SK-N-SH (cell line): ENCODE measurements at regions not wholly inside any gene's neighbourhood (a gene's known extent, or its start where the extent isn't known, plus 50 kb on each side); places are given as distances from the start of the nearest gene placed in this dataset.

Experiments used
- CTCF ChIA-PET: fragments of 300-600, 350-600 bp; formaldehyde crosslinking; extraction: SDS; loops from one replicate; lab custom pipeline; 2021; lab: Yijun Ruan, JAX
- POLR2A ChIA-PET: fragments of 350-600 bp; sonication (Branson Sonifier 250); formaldehyde crosslinking; extraction: SDS; loops from one replicate; lab custom pipeline; 2020; ENCODE audit warnings: antibody characterized with exemption, inconsistent platforms; lab: Yijun Ruan, JAX
- DNase-seq: peaks from one replicate; pipeline ENCODE4 v3.0.0; 2012
- H2AFZ ChIP-seq: fragments of 200-600 bp; sonication (generic); 2 replicates; pipeline ENCODE4 v1.8.1; 2016; ENCODE audit warnings: antibody characterized with exemption, mild to moderate bottlenecking, low read depth
- H3F3A ChIP-seq: fragments of 200-600 bp; sonication (generic); replicated peaks from 2 replicates; pipeline ENCODE3; 2016; ENCODE audit warnings: antibody characterized with exemption, mild to moderate bottlenecking; ENCODE audit not compliant: insufficient read depth
- H3K27ac ChIP-seq, 2 experiments: fragments of 200-500 bp in 1 of 2; fragments of 200-600 bp in 1 of 2; sonication (Bioruptor generic) in 1 of 2; sonication (generic), shearing (Covaris generic) in 1 of 2; 2 replicates each; pipeline versions ENCODE4 v1.5.1 to v1.6.1; 2014 to 2016; ENCODE audit warnings: low read depth in 2 of 2, inconsistent platforms in 1 of 2, low read length in 1 of 2, mild to moderate bottlenecking in 1 of 2, mixed read lengths in 1 of 2
- H3K27me3 ChIP-seq: fragments of 200-600 bp; sonication (generic), shearing (Covaris generic); 2 replicates; pipeline ENCODE4 v1.6.1; 2016; ENCODE audit warnings: mixed run types; ENCODE audit not compliant: insufficient read depth
- H3K36me3 ChIP-seq, 2 experiments: fragments of 200-500 bp in 1 of 2; fragments of 200-600 bp in 1 of 2; sonication (Bioruptor generic) in 1 of 2; sonication (generic) in 1 of 2; replicated peaks in 1 of 2; 2 replicates each; pipeline versions ENCODE3 to v1.5.1; 2014 to 2016; ENCODE audit warnings: low read length in 1 of 2, mild to moderate bottlenecking in 1 of 2; ENCODE audit not compliant: insufficient read depth in 2 of 2, control insufficient read depth in 1 of 2
- H3K4me1 ChIP-seq, 2 experiments: fragments of 200-500 bp in 1 of 2; fragments of 200-600 bp in 1 of 2; sonication (Bioruptor generic) in 1 of 2; sonication (generic), shearing (Covaris generic) in 1 of 2; 2 replicates each; pipeline versions ENCODE4 v1.5.1 to v1.6.1; 2014 to 2016; ENCODE audit warnings: low read depth in 1 of 2, low read length in 1 of 2, mixed run types in 1 of 2; ENCODE audit not compliant: insufficient read depth in 2 of 2, control insufficient read depth in 1 of 2
- H3K4me2 ChIP-seq: fragments of 200-600 bp; sonication (generic), shearing (Covaris generic); 2 replicates; pipeline ENCODE4 v1.6.1; 2017; ENCODE audit warnings: mixed run types
- H3K4me3 ChIP-seq, 2 experiments: fragments of 200-500 bp in 1 of 2; fragments of 200-600 bp in 1 of 2; sonication (Bioruptor generic) in 1 of 2; sonication (generic), shearing (Covaris generic) in 1 of 2; 2 replicates each; pipeline versions ENCODE4 v1.5.1 to v1.8.1; 2014 to 2016; ENCODE audit warnings: low read depth in 2 of 2, inconsistent platforms in 1 of 2, low read length in 1 of 2, mild to moderate bottlenecking in 1 of 2, mixed read lengths in 1 of 2, moderate library complexity in 1 of 2
- H3K79me2 ChIP-seq: fragments of 200-600 bp; sonication (generic); 2 replicates; pipeline ENCODE4 v1.8.1; 2017; ENCODE audit warnings: mild to moderate bottlenecking; ENCODE audit not compliant: insufficient read depth
- H3K9ac ChIP-seq: fragments of 200-600 bp; sonication (generic); 2 replicates; pipeline ENCODE4 v1.6.1; 2017; ENCODE audit warnings: mixed run types
- H3K9me2 ChIP-seq: fragments of 200-600 bp; sonication (generic); 2 replicates; pipeline ENCODE4 v1.6.1; 2017; ENCODE audit warnings: mixed run types
- H3K9me3 ChIP-seq: fragments of 200-600 bp; sonication (generic); 2 replicates; pipeline ENCODE4 v1.6.1; 2017; ENCODE audit warnings: mixed run types, mild to moderate bottlenecking, moderate library complexity
- H4K20me1 ChIP-seq: fragments of 200-600 bp; sonication (generic); 2 replicates; pipeline ENCODE4 v1.6.1; 2017; ENCODE audit warnings: mild to moderate bottlenecking, mixed run types; ENCODE audit not compliant: insufficient read depth
- ELF1 ChIP-seq: IDR thresholded peaks from 2 replicates; pipeline ENCODE4 v1.4.0; 2012
- EP300 ChIP-seq, 2 experiments: IDR thresholded peaks; 2 replicates each; pipeline versions ENCODE4 v1.4.0 to v1.6.1; 2012; ENCODE audit warnings: borderline replicate concordance in 1 of 2, low read depth in 1 of 2, low read length in 1 of 2
- FOSL2 ChIP-seq: IDR thresholded peaks from 2 replicates; pipeline ENCODE4 v1.4.0; 2012; ENCODE audit warnings: low read depth, mild to moderate bottlenecking, moderate library complexity, borderline replicate concordance
- FOXM1 ChIP-seq: IDR thresholded peaks from 2 replicates; pipeline ENCODE4 v1.4.0; 2012; ENCODE audit warnings: low read depth, mild to moderate bottlenecking
- GATA2 ChIP-seq: sonication (generic); formaldehyde crosslinking; IDR thresholded peaks from 2 replicates; pipeline ENCODE4 v1.5.0; 2020; ENCODE audit warnings: mild to moderate bottlenecking, missing genetic modification reagents
- JUND ChIP-seq: IDR thresholded peaks from 2 replicates; pipeline ENCODE4 v1.4.0; 2012
- MEF2A ChIP-seq: IDR thresholded peaks from 2 replicates; pipeline ENCODE4 v1.4.0; 2012; ENCODE audit warnings: low read depth, borderline replicate concordance
- NFIC ChIP-seq: IDR thresholded peaks from 2 replicates; pipeline ENCODE4 v1.4.0; 2012; ENCODE audit warnings: borderline replicate concordance
- NRF1 ChIP-seq: IDR thresholded peaks from 2 replicates; pipeline ENCODE4 v1.6.1; 2012; ENCODE audit warnings: low read depth, mild to moderate bottlenecking, low read length
- RAD21 ChIP-seq: IDR thresholded peaks from 2 replicates; pipeline ENCODE4 v1.6.1; 2012; ENCODE audit warnings: mild to moderate bottlenecking, low read length
- RFX5 ChIP-seq: IDR thresholded peaks from 2 replicates; pipeline ENCODE4 v1.6.1; 2012; ENCODE audit warnings: mild to moderate bottlenecking, improper control_type of control experiment, low read length
- RXRA ChIP-seq: IDR thresholded peaks from 2 replicates; pipeline ENCODE4 v1.4.0; 2012; ENCODE audit warnings: low read depth, mild to moderate bottlenecking, borderline replicate concordance
- SIN3A ChIP-seq: IDR thresholded peaks from 2 replicates; pipeline ENCODE4 v1.6.1; 2012; ENCODE audit warnings: low read depth, mild to moderate bottlenecking, low read length, moderate library complexity, borderline replicate concordance
- TAF1 ChIP-seq: IDR thresholded peaks from 2 replicates; pipeline ENCODE4 v1.6.1; 2012; ENCODE audit warnings: low read depth, mild to moderate bottlenecking, low read length, moderate library complexity, borderline replicate concordance
- TCF12 ChIP-seq: IDR thresholded peaks from 2 replicates; pipeline ENCODE4 v1.4.0; 2012
- TEAD4 ChIP-seq: IDR thresholded peaks from 2 replicates; pipeline ENCODE4 v1.4.0; 2012; ENCODE audit warnings: mild to moderate bottlenecking, borderline replicate concordance; ENCODE audit not compliant: insufficient read depth
- WGBS: methylation state at CpG from one replicate; pipeline ENCODE4 v1.1.6; 2017; ENCODE audit warnings: low lambda C conversion rate; 5-methylcytosine and 5-hydroxymethylcytosine counted together
- TF ChIP-seq, protein P1 (sequence below): IDR thresholded peaks from 2 replicates; pipeline ENCODE4 v1.4.0; 2012; ENCODE audit warnings: low read depth, borderline replicate concordance
- TF ChIP-seq, protein P2 (sequence below): IDR thresholded peaks from 2 replicates; pipeline ENCODE4 v1.6.1; 2012; ENCODE audit warnings: mild to moderate bottlenecking, low read depth, low read length, moderate library complexity
- TF ChIP-seq, protein P3 (sequence below): fragments of 200-600 bp; sonication (generic); IDR thresholded peaks from 2 replicates; pipeline ENCODE4 v1.6.1; 2017; ENCODE audit warnings: antibody characterized with exemption, mild to moderate bottlenecking, moderate library complexity
- TF ChIP-seq, protein P4 (sequence below): IDR thresholded peaks from 2 replicates; pipeline ENCODE4; 2012
- TF ChIP-seq, protein P5 (sequence below): IDR thresholded peaks from 2 replicates; pipeline ENCODE4 v1.4.0; 2012; ENCODE audit warnings: low read depth

DNA sequence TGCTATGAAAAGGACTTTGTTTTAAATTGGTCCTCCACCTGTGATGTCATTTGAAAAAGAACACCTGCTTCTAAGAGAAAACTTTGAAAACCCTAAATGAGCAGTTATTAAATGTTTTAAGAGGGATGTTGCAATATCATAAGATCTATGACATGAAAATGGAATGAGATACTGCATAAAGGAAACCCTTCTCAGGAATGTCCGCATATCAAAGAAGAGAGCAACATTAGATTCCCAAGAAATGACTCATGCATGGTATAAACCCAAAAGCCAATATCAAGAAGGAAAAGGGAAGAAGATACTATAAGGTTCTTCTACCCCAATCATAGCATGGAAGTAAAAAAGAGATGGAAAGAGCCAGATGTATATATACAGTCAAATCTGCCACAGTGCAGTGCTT is 627.5 kb upstream of the LMCD1 start:
- POLR2A ChIA-PET, result no interaction called here
- no peaks in the 10 kb centered on the region for H3K9me2 ChIP-seq
- H4K20me1 ChIP-seq, result no peaks in the 10 kb centered on the region
- no peaks in the 10 kb centered on the region for H3K79me2 ChIP-seq
- no peak overlapping the region for H3K4me3 ChIP-seq
- H2AFZ ChIP-seq, result no peak overlapping the region
- no peak for DNase-seq
- CTCF ChIA-PET, result no interaction called here
- H3K9me3 ChIP-seq, result no peaks in the 10 kb centered on the region
- no peaks in the 10 kb centered on the region for H3K36me3 ChIP-seq
- no peaks in the 10 kb centered on the region; a peak in 1 of 4 replicates for H3K4me1 ChIP-seq
- 57% methylated on average over 1 of the region's 1 CpG for WGBS
- H3K9ac ChIP-seq, result no peak overlapping the region
- no peak overlapping the region for H3K27ac ChIP-seq
- no peak overlapping the region for H3K4me2 ChIP-seq
- H3K27me3 ChIP-seq, result no peaks in the 10 kb centered on the region
- H3F3A ChIP-seq, result no peaks in the 10 kb centered on the region
- TF ChIP-seq ELF1 (no peak), EP300 (IDR thresholded peaks at IDR 0.05; ENCODE audit: borderline replicate concordance in 1 of 2, low read depth in 1 of 2, low read length in 1 of 2) (no peak), RFX5 (no peak), TCF12 (no peak), JUND (no peak), FOXM1 (no peak), TEAD4 (no peak), FOSL2 (no peak)
- TF ChIP-seq, protein P1, sequence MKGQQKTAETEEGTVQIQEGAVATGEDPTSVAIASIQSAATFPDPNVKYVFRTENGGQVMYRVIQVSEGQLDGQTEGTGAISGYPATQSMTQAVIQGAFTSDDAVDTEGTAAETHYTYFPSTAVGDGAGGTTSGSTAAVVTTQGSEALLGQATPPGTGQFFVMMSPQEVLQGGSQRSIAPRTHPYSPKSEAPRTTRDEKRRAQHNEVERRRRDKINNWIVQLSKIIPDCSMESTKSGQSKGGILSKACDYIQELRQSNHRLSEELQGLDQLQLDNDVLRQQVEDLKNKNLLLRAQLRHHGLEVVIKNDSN, result no peak
- TF ChIP-seq, protein P2, sequence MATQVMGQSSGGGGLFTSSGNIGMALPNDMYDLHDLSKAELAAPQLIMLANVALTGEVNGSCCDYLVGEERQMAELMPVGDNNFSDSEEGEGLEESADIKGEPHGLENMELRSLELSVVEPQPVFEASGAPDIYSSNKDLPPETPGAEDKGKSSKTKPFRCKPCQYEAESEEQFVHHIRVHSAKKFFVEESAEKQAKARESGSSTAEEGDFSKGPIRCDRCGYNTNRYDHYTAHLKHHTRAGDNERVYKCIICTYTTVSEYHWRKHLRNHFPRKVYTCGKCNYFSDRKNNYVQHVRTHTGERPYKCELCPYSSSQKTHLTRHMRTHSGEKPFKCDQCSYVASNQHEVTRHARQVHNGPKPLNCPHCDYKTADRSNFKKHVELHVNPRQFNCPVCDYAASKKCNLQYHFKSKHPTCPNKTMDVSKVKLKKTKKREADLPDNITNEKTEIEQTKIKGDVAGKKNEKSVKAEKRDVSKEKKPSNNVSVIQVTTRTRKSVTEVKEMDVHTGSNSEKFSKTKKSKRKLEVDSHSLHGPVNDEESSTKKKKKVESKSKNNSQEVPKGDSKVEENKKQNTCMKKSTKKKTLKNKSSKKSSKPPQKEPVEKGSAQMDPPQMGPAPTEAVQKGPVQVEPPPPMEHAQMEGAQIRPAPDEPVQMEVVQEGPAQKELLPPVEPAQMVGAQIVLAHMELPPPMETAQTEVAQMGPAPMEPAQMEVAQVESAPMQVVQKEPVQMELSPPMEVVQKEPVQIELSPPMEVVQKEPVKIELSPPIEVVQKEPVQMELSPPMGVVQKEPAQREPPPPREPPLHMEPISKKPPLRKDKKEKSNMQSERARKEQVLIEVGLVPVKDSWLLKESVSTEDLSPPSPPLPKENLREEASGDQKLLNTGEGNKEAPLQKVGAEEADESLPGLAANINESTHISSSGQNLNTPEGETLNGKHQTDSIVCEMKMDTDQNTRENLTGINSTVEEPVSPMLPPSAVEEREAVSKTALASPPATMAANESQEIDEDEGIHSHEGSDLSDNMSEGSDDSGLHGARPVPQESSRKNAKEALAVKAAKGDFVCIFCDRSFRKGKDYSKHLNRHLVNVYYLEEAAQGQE, result no peak
- TF ChIP-seq, protein P3, sequence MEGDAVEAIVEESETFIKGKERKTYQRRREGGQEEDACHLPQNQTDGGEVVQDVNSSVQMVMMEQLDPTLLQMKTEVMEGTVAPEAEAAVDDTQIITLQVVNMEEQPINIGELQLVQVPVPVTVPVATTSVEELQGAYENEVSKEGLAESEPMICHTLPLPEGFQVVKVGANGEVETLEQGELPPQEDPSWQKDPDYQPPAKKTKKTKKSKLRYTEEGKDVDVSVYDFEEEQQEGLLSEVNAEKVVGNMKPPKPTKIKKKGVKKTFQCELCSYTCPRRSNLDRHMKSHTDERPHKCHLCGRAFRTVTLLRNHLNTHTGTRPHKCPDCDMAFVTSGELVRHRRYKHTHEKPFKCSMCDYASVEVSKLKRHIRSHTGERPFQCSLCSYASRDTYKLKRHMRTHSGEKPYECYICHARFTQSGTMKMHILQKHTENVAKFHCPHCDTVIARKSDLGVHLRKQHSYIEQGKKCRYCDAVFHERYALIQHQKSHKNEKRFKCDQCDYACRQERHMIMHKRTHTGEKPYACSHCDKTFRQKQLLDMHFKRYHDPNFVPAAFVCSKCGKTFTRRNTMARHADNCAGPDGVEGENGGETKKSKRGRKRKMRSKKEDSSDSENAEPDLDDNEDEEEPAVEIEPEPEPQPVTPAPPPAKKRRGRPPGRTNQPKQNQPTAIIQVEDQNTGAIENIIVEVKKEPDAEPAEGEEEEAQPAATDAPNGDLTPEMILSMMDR, result no peak
- TF ChIP-seq, all 33 proteins: peak for 0

DNA sequence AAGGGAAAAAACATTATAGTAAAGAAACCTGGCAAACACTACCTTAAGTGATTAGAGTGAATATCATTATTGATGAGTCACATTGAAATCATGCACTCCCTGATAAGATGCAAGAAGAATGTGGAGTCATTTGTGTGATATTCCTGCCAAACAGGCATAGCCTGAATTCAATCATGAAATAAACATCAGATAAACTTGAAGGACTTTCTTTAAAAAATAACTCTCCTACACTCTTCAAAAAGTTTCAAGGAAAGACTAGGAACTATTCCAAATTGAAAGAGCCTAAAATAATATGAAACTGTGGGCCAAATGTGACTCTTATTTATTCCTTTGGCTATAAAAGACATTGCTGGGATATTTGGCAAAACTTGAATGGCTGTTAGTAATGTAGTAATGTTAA is 625.7 kb upstream of the LMCD1 start:
- H3K9me2 ChIP-seq, result no peaks in the 10 kb centered on the region
- ChIA-PET POLR2A (no interaction called here), CTCF (no interaction called here)
- no peak overlapping the region for H3K4me3 ChIP-seq
- no peaks in the 10 kb centered on the region for H3K9me3 ChIP-seq
- no peak overlapping the region for H2AFZ ChIP-seq
- H4K20me1 ChIP-seq, result no peaks in the 10 kb centered on the region
- DNase-seq, result no peak
- TF ChIP-seq RFX5, result no peak
- TF ChIP-seq TEAD4, result no peak
- TF ChIP-seq MEF2A, result no peak
- TF ChIP-seq FOXM1, result no peak
- no peak for TF ChIP-seq NFIC
- TF ChIP-seq SIN3A, result no peak
- TF ChIP-seq, protein P4, sequence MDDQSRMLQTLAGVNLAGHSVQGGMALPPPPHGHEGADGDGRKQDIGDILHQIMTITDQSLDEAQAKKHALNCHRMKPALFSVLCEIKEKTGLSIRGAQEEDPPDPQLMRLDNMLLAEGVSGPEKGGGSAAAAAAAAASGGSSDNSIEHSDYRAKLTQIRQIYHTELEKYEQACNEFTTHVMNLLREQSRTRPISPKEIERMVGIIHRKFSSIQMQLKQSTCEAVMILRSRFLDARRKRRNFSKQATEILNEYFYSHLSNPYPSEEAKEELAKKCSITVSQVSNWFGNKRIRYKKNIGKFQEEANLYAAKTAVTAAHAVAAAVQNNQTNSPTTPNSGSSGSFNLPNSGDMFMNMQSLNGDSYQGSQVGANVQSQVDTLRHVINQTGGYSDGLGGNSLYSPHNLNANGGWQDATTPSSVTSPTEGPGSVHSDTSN, result no peak
- TF ChIP-seq ELF1, result no peak
- no peak for TF ChIP-seq GATA2 (CRISPR knock-in tag)
- TF ChIP-seq RXRA, result no peak
- no peak for TF ChIP-seq JUND
- TF ChIP-seq, protein P5, sequence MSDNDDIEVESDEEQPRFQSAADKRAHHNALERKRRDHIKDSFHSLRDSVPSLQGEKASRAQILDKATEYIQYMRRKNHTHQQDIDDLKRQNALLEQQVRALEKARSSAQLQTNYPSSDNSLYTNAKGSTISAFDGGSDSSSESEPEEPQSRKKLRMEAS, result no peak
- TF ChIP-seq NRF1, result no peak
- TF ChIP-seq, protein P1, result no peak
- TF ChIP-seq RAD21, result no peak
- TF ChIP-seq TAF1, result no peak
- no peaks in the 10 kb centered on the region for H3K27me3 ChIP-seq
- no peaks in the 10 kb centered on the region for H3F3A ChIP-seq
- no peaks in the 10 kb centered on the region; a peak in 1 of 4 replicates for H3K4me1 ChIP-seq
- H3K27ac ChIP-seq, result no peak overlapping the region
- H3K9ac ChIP-seq, result no peak overlapping the region
- no peaks in the 10 kb centered on the region for H3K79me2 ChIP-seq
- H3K4me2 ChIP-seq, result no peak overlapping the region
- H3K36me3 ChIP-seq, result no peaks in the 10 kb centered on the region
